Heart left ventricle (tissue), 13 donors: ENCODE measurements at regions not wholly inside any gene's neighbourhood (a gene's known extent, or its start where the extent isn't known, plus 50 kb on each side); places are given as distances from the start of the nearest gene placed in this dataset.

ENCODE experiments used
- CTCF ChIP-seq, 12 donors: fragments of 200-600 bp; sonication (generic) in 4 of 12; IDR thresholded peaks; one replicate each; pipeline versions ENCODE4 v1.5.0 to v1.8.0; 2018 to 2022; ENCODE audit warnings: antibody characterized with exemption in 12 of 12, mild to moderate bottlenecking in 5 of 12
- POLR2A ChIP-seq, 2 donors: fragments of 450-650 bp; IDR thresholded peaks; one replicate each; pipeline ENCODE4 v1.6.1; 2017; ENCODE audit warnings: antibody characterized with exemption in 2 of 2, mild to moderate bottlenecking in 2 of 2, moderate library complexity in 2 of 2
- donor health status: ischemic (EF 13 %, LVEDD 7.1; RV severe dilation, severe dysfunction).
- donor health status: DM: no; HTN: yes; CAD: no.
- donor health status: DM: no; HTN: no; CAD: no.
- donor health status: ischemic (EF 25% LVEDD 6.9; RV normal size, moderate dysfunction).
- donor health status: ischemic (EF 25% LVEDD 5.7; RV mildly dilated, moderate dysfunction).
- donor health status: ischemic (EF 35%, LVEDD 5.7; RV mildly dilated, moderate dysfunction).
- donor health status: nonischemic (EF 11% LVEDD 7.7; RV severe dilation, severe dysfunction).
- donor health status: DM: yes; HTN: yes; CAD: no.
- donor health status: PGD.
- donor health status: ischemic (EF 29% LVEDD 5.4; RV normal size, mild dysfunction).
- donor health status: nonischemic (EF 23%, LVEDD 6.1; RV moderate dilation, normal function).

GRCh38 chr21:41662161-41662560 lies 104.7 kb downstream of the RIPK4 start:
- TF ChIP-seq CTCF (IDR thresholded peaks at IDR 0.05) (no peak), POLR2A (IDR thresholded peaks at IDR 0.05) (no peak)
